ENCODE measurements at regions not wholly inside any gene's neighbourhood (a gene's known extent, or its start where the extent isn't known, plus 50 kb on each side); places are given as distances from the start of the nearest gene placed in this dataset.

- TF ChIP-seq CTCF (IDR thresholded peaks at IDR 0.05) (no peak), EZH2 (IDR thresholded peaks at IDR 0.05; ENCODE audit: borderline replicate concordance, insufficient read depth, low read depth, low read length, poor library complexity, severe bottlenecking) (no peak)
These were observed 117.4 kb upstream of the GRIK2 start for GRCh38 chr6:101276066-101276465.

Data from B cell (primary cell).